ENCODE measurements at regions not wholly inside any gene's neighbourhood (a gene's known extent, or its start where the extent isn't known, plus 50 kb on each side); places are given as distances from the start of the nearest gene placed in this dataset.

- TF ChIP-seq EP300 (IDR thresholded peaks at IDR 0.05) (no peak), CTCF (IDR thresholded peaks at IDR 0.05) (no peak), POLR2A (IDR thresholded peaks at IDR 0.05; ENCODE audit: low read depth) (no peak)
Observed at GRCh38 chr9:18194316-18194715, 279.6 kb upstream of the ADAMTSL1 start.
